ENCODE measurements at regions not wholly inside any gene's neighbourhood (a gene's known extent, or its start where the extent isn't known, plus 50 kb on each side); places are given as distances from the start of the nearest gene placed in this dataset.

DNA sequence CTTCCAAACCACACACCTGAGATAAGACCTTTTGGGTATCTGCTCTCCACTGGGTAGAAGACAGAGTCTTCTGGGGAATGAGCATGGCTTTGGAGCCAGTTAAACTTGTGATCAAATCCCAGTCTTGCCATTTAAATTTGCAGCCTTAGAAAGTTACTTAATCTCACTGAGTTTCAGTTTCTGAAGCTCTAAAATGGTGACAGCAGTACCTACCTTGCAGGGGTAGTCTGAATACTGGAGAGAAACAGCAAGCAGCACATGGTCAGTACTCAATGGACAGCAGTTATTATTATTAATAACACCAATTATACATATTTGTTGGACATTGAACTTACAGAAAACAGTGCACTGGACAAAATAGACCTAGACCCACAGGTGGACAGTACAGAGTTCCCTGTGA lies 260.9 kb downstream of the MAN2A1 start:
- Histone ChIP-seq H3K4me1 (no peaks in the 10 kb centered on the region), H3K9me3 (no peaks in the 10 kb centered on the region), H3K27me3 (ENCODE audit: low read depth) (no peaks in the 10 kb centered on the region), H3K27ac (no peak overlapping the region), H3K4me3 (no peak overlapping the region), H3K36me3 (no peaks in the 10 kb centered on the region)
- no peak for DNase-seq
- intact Hi-C loops (cut with DNase I), result no loop called here
- TF ChIP-seq, protein P1, sequence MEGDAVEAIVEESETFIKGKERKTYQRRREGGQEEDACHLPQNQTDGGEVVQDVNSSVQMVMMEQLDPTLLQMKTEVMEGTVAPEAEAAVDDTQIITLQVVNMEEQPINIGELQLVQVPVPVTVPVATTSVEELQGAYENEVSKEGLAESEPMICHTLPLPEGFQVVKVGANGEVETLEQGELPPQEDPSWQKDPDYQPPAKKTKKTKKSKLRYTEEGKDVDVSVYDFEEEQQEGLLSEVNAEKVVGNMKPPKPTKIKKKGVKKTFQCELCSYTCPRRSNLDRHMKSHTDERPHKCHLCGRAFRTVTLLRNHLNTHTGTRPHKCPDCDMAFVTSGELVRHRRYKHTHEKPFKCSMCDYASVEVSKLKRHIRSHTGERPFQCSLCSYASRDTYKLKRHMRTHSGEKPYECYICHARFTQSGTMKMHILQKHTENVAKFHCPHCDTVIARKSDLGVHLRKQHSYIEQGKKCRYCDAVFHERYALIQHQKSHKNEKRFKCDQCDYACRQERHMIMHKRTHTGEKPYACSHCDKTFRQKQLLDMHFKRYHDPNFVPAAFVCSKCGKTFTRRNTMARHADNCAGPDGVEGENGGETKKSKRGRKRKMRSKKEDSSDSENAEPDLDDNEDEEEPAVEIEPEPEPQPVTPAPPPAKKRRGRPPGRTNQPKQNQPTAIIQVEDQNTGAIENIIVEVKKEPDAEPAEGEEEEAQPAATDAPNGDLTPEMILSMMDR (IDR thresholded peaks at IDR 0.05), result no peak
- no peak for ATAC-seq

DNA sequence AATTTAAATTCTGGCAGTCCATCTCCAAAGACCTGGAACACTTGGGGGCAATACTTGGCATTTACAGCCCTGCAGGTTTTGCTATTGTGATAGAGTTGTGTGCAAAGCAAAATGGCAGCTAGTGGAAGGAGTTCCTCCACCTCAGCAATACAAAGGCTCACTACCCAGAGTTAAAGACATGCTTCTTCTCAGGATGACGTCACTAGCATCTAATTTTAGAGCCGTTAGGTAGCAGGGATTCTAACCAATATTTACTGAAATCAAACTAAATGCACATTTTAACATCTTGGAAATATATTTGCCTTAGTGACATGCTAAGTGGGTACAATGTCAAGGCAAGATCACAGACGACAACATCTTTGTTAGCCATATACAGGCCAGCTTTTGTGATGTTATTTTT lies 261.6 kb downstream of the MAN2A1 start:
- Histone ChIP-seq H3K4me1 (no peaks in the 10 kb centered on the region), H3K36me3 (no peaks in the 10 kb centered on the region), H3K4me3 (no peak overlapping the region), H3K9me3 (no peaks in the 10 kb centered on the region), H3K27ac (no peak overlapping the region), H3K27me3 (ENCODE audit: low read depth) (no peaks in the 10 kb centered on the region)
- intact Hi-C loops (cut with DNase I), result no loop called here
- DNase-seq, result no peak
- ATAC-seq, result no peak
- TF ChIP-seq, protein P1 (IDR thresholded peaks at IDR 0.05), result no peak

DNA sequence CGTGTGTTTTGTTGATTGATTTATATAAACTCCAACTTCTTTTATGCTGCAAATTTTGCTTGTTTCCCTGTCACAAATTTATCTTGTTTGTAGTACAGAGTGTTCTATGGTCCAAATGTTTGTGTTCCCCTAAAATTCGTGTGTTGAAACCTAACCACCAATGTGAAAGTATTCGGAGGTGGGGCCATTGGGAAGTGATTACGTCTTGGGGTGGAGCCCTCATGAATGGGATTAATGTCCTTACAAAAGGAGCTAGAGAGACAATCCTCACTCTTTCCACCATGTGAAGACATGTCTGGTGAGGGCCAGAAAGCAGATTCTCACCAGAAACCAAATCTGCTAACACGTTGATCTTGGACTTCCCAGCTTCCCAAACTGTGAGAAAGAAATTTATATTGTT lies 262.0 kb downstream of the MAN2A1 start:
- Histone ChIP-seq H3K27me3 (ENCODE audit: low read depth) (no peaks in the 10 kb centered on the region), H3K4me1 (no peaks in the 10 kb centered on the region), H3K4me3 (no peak overlapping the region), H3K36me3 (no peaks in the 10 kb centered on the region), H3K9me3 (no peaks in the 10 kb centered on the region), H3K27ac (no peak overlapping the region)
- intact Hi-C loops (cut with DNase I), result no loop called here
- ATAC-seq (no peak), DNase-seq (no peak)
- TF ChIP-seq, protein P1 (IDR thresholded peaks at IDR 0.05), result no peak

DNA sequence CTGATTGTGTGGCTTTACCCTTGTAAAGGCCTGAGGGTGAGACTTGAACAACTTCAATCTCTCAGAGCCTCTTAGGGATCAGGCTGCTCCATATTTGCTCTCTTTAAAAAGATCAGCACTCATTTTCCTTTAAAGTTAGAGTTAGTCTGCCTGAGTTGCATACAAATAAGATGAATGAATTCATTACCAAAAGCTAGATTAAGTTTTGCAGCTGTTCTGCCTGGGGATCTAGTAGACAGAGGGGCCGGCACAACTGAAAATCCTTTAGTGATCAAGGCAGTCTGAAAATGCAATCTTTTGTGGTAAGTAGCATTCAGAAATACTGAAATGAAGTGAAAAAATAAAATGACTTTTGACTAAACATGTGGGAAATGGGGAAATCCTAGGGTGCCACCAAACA lies 264.0 kb downstream of the MAN2A1 start:
- H3K36me3 ChIP-seq, result no peaks in the 10 kb centered on the region
- ATAC-seq (no peak), DNase-seq (no peak)
- H3K27ac ChIP-seq, result no peak overlapping the region
- TF ChIP-seq, protein P1 (IDR thresholded peaks at IDR 0.05), result no peak
- no peaks in the 10 kb centered on the region for H3K9me3 ChIP-seq
- no peaks in the 10 kb centered on the region for H3K27me3 ChIP-seq (ENCODE audit: low read depth)
- no peaks in the 10 kb centered on the region for H3K4me1 ChIP-seq
- no peak overlapping the region for H3K4me3 ChIP-seq
- intact Hi-C loops (cut with DNase I), result no loop called here

DNA sequence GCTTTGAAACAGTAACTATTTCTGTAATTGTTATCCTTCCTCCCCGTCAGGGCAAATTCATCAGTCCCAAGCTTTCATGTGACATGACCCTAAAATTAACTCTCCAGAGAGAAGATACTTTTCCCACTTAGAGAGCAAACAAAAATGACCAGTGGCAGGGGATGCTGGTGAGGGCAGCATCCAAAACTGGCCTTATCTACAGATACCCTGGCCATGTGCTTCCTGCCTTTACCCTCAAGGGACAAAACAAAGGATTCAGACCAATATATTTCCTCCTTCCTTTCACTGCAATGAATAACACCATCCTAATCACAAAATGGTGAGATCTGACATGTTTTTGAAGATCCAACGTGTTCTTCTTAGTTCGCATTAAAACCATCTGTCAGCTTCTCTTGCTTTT lies 267.2 kb downstream of the MAN2A1 start:
- TF ChIP-seq, protein P1 (IDR thresholded peaks at IDR 0.05), result no peak
- intact Hi-C loops (cut with DNase I), result no loop called here
- DNase-seq (no peak), ATAC-seq (no peak)
- Histone ChIP-seq H3K9me3 (no peaks in the 10 kb centered on the region), H3K36me3 (no peaks in the 10 kb centered on the region), H3K27ac (no peak overlapping the region), H3K4me1 (no peaks in the 10 kb centered on the region), H3K27me3 (ENCODE audit: low read depth) (no peaks in the 10 kb centered on the region), H3K4me3 (no peak overlapping the region)

DNA sequence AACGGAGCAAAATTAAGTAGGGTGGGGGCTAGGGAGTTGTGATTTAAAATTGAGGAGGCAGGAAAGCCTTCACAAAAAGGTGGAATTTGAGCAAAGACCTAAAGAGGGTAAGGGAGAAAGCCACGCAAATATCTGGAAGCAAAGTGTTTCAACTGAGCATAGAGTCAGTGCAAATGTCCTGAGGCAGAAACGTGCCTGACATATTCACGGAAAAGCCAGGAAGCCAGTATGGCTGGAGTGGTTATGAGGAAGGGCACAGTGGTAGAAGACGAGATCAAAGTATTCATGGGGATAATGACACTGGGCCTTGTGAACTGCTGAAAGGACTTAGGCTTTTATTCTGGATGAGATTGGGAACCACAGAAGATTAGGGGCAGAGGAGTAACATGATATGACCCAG lies 268.4 kb downstream of the MAN2A1 start:
- Histone ChIP-seq H3K4me3 (no peak overlapping the region), H3K9me3 (no peaks in the 10 kb centered on the region), H3K36me3 (no peaks in the 10 kb centered on the region), H3K27ac (no peak overlapping the region), H3K27me3 (ENCODE audit: low read depth) (no peaks in the 10 kb centered on the region), H3K4me1 (no peaks in the 10 kb centered on the region)
- ATAC-seq (no peak), DNase-seq (no peak)
- intact Hi-C loops (cut with DNase I), result no loop called here
- TF ChIP-seq, protein P1 (IDR thresholded peaks at IDR 0.05), result no peak

All from lower lobe of right lung (tissue), 2 donors.